Stromal cell of bone marrow (primary cell): ENCODE measurements at regions not wholly inside any gene's neighbourhood (a gene's known extent, or its start where the extent isn't known, plus 50 kb on each side); places are given as distances from the start of the nearest gene placed in this dataset.
"Not testable (repeated sequence)": the region's sequence is repeated elsewhere in the genome, so short reads cannot be mapped to it uniquely, and the experiment has no call there.

Experiments
- DNase-seq: peaks from one replicate; pipeline ENCODE4 v3.0.0-alpha.2; 2012; ENCODE audit warnings: low read depth

DNA sequence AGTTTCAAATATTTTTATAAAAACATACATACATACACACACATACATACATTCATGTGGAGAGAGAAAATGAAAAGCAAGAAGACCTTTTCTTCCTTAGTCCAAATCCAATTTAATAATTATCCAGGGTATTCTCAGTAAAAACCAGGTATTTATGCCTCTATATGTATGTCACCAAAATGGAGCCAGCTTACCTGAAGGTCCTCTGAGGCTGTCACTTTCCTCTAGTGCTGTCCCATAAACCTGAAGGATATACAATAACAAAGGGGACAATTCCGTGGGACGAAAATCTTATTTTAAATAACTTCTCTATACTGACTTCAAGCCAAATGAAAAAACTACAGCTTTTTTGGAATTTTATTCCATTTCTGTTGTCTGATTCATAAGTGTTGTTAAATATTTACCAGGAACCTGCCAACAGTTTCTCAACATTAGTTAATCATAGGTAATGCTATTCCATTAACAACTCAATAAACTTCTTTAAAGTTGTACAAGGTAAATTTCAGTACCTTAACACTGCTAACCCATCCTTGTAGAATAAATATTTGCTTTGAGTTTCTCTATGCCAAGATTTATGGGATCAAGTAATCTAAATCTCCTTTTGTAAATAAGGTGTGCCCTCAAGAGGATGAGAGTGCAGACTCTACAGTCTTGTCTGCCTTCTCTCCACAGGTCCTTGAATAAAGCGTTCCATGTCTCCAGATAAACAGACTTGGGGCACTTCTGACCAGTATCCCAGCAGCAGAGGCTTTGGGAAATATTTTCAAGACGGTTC, 260.3 kb downstream of the AHR start:
- DNase-seq, result no peak

- no peak for DNase-seq
Observed at GRCh38 chr7:17559388-17559787, 260.9 kb downstream of the AHR start.

DNA sequence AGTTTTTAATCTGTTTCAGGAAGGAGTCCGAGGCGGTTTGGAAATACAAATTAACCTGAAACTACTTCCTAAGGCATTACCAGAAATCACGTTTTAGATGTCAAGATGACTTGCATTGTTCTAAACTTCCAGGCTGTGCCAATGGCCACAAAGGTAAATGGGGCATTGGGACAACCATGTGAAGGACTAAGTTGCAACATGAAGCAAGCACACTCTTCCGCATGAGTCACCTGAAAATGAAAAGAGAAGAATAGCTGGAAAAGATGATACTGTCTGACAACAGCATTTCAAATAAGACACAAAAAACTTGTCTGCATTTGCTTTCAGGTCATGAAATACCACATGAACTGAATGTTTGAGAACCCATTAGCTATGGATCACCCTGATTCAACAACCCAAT, 262.1 kb downstream of the AHR start:
- DNase-seq, result no peak

- no peak for DNase-seq
Observed at GRCh38 chr7:17560966-17561365, 262.5 kb downstream of the AHR start.

GRCh38 chr7:17564678-17565212, 266.3 kb downstream of the AHR start:
- DNase-seq, result no peak

DNA sequence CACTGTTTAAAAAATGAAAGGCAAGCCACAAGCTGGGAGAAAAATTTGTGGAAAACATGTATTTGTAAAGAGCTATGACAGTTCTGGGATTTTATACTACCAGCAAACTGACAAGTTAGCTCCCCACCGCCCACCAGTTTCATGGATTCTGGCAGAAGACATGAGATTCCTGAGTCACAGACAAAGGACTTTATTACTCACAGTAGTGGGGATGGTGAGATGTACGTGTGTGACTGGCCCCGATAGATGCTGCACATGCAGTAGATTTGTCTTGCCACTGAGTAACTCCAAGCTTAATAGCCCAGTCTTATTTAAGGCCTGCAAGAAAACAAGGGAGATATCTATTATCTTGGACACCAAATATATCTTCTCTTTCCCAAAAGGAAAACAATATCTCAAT, 281.7 kb downstream of the AHR start:
- DNase-seq, result peak; percentile 86

GRCh38 chr7:17580856-17581255, 282.4 kb downstream of the AHR start:
- DNase-seq, result no peak

GRCh38 chr7:17581301-17581700, 282.8 kb downstream of the AHR start:
- no peak for DNase-seq

- DNase-seq, result not testable (repeated sequence)
Observed at GRCh38 chr7:17582696-17583095, 284.2 kb downstream of the AHR start.

- no peak for DNase-seq
Observed at GRCh38 chr7:17583786-17584185, 285.3 kb downstream of the AHR start.

DNA sequence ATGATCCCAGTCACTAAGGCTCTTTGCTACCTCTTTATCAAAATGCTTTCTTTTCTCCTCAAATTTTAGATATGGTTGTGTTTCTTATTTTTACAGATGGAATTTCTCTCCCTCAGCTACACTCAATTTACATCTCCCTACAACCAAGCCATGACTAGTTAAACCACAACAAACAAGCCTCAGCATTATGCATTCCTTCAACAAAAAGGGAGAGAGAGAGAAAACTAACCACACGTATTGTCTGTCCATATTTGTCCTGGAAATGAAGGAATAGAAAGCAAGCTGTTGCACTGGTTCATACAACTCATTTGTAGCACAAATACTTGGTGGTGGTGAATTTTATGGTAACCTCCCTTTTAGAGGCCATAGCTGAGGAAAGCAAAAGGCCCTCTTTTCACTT, 286.4 kb downstream of the AHR start:
- DNase-seq, result no peak

- no peak for DNase-seq
Observed at GRCh38 chr7:17586711-17587110, 288.3 kb downstream of the AHR start.

GRCh38 chr7:17588730-17589129, 290.3 kb downstream of the AHR start:
- DNase-seq, result no peak

DNA sequence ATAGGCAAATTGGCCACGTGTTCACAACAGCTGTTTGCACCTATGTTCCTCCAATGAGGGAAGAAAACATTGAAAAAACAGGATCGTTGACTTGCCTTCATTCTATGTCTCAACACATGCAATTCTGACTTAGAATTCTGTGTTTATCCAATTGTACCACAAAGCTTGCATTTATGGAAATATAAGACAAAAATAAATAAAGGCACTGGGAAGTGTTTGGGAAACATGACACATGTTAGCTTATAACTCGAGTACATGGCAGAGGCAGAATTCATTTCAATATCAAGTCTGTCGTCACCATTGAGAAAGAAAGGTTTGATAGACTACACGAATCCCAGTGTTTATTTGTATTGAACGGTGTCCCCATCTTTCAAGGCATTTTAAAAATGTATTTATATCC, 291.2 kb downstream of the AHR start:
- no peak for DNase-seq

GRCh38 chr7:17590221-17590620, 291.8 kb downstream of the AHR start:
- no peak for DNase-seq

DNA sequence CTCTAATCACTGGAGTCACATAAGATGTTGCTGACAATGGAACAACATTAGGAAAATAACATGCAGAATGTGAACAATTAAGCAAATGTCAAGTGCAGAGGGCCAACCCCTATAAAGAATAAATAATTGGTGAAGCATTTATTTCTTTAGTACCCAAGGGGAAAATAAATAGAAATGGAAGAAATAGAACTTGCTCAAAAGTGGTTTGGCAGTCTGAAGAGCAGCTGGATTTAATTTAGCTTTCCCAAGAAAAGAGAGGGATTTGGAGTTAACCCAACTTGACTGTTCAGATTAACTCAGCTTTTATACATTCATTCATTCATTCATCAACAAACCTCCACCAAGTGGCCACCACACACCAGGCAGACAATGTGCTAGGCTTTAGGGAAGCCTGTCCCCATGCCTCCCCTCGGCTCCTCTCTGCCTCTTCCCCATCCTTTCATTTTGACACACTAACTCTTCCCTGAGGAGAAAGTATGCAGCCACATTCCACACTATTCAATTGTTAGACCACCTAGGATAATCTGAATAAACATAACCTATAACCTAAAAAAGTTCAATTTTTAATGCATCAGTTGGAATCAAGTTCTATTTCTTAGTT, 295.5 kb downstream of the AHR start:
- DNase-seq, result peak; percentile 90

DNA sequence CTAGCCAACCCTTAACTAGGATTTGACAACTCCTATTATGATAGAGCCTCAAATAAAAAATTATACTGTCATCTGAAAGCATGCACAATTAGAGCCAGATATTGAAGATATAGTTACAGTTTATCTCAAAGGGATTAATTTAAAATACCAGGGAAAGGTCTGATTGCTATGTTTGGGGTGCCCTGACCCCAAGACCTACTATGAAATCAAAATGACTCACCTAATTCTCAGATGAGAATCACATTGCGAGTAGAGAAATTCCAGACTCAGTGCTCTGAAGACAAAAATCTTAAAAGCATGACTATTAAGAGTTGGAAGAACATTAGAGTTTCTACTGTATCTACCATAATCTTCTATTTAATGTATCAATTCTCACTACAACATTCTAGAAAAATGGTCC, 297.1 kb downstream of the AHR start:
- no peak for DNase-seq

DNA sequence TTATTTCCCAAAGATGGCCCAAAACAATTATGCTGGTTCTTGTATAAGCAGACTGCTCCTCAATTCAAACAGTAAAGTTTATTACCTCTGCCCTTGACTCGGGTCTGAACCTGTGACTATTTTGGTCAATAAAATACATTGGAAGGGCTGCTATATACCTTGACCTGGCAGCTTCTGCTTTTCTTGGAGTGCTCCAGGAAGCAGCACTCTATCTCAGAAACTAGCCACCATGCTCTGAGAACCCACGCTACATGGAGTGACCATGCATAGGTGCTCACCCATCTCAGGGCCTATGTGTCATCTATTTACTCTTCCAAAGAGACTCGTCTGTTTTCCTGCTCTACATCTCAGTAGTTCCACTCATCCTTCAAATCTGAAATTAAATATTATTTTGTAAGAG, 299.9 kb downstream of the AHR start:
- no peak for DNase-seq

DNA sequence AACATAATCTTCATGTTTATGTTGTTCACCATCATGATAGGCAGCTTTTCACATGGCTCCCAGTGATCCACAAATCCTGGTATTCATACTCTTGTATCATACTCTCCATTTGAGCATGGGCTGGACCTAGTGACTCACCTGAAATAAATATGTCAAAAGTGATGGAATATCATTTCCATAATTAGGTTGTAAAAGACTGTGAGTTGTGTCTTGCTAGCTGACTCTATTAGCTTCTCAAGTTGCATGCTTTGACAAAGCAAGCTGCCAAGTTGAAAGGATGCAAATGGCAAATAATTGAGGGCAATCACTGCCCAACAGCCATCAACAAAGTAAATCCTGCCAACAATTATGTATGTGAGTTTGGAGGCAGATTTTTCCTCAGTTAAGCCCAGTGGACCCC, 300.4 kb downstream of the AHR start:
- peak; percentile 26 for DNase-seq

GRCh38 chr7:17599733-17600339, 301.4 kb downstream of the AHR start:
- DNase-seq, result no peak

GRCh38 chr7:17600340-17600752, 301.9 kb downstream of the AHR start:
- peak; percentile 93 for DNase-seq

- no peak for DNase-seq
Observed at GRCh38 chr7:17601921-17602320, 303.5 kb downstream of the AHR start.

- DNase-seq, result peak; percentile 29
Observed at GRCh38 chr7:17608114-17608833, 309.8 kb downstream of the AHR start.
